NCI-H748 treated with DMSO at 0.1 percent for 48 hours (cell line): ENCODE measurements at regions not wholly inside any gene's neighbourhood (a gene's known extent, or its start where the extent isn't known, plus 50 kb on each side); places are given as distances from the start of the nearest gene placed in this dataset.

ENCODE experiments used
- DNase-seq: peaks from one replicate; lab custom pipeline; 2025; lab: John Stamatoyannopoulos, UW

DNA sequence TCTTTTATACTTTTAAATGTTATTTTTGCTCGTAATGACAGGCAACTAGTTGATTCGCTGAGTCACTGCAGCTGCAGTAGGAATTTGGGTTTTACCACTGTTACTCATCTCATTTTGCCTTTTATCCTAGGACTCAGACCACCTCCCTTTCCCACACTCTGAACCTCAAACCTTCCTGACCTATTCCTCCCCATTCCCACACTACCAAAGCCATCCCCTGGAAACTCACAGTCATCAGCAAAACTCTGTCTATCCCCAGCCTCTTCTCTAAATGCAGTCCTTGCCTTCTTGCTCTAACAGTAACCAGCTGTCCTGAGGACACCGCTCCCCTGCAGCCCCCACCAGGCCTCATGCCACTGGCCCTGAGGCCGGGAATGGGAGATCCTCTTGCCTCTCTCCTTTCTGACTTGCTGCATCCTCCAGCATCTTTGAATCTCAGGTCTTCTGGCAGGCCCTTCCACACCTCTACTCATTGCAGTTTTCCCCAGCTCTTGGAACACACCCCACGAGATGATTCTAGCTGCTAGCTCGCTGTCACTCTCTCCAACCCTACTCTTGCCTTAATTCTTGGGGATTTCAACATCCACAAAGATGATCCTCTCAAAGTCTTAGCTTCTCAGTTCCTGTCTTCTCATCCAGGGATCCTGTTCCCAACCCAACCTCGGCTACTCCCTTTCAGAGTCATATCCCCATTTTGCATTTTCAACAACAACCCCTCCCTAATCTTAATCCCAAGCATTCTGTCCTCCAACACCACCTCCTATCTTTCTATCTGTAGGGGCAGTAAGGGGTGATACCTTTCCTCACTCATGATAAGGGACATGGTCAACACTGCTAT lies 55.9 kb upstream of the C3orf80 start:
- no peak for DNase-seq

DNA sequence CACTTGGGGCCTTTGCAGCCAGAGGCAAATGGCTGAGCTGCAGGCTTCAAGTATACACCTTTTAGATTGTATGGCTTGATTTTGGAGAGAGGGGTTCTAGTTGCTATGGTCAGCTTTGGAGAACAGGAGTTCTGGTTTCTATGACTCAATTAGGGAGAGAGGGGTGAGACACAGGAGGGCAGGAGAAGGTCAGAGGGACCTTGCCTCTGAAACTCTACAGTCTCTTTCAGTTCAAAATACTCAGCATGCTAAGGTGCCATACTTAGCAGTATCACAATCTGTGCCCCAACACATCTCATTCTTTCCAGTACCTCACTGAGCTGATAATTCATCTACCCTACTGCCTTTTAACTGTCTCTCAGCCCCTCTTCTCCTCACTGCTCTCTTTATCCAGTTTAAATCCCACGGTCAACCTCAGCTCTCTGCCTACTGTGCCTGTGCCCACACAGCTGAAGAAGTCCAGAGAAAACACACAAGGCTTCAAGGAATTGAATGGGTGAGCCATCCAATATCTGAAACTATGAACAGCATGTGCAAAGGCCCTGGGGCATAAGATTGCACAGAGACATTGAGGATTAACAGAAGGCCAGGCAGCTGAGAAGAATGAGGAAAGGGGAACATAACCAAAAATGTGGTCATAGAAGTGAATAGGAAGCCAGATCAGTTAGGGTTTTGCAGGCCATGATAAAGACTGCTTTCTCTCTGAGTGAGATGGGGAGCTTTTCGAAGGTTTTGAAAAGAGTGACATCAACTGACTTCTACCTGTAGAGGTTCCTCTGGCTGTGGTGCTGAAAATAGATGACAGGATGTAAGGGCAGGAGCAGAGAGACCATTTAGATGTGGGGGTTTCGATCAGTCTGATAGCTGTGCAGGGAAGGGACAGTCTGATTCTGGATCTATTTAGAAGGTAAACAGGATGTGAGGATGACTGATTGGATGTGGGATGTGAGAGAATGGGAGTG lies 54.5 kb upstream of the C3orf80 start:
- DNase-seq = no peak

- DNase-seq = no peak
Observed at GRCh38 chr3:160171813-160172212, 53.4 kb upstream of the C3orf80 start.

GRCh38 chr3:160174621-160175020 lies 50.6 kb upstream of the C3orf80 start:
- DNase-seq = no peak
